Esophagus squamous epithelium (tissue), 4 donors: ENCODE measurements at regions not wholly inside any gene's neighbourhood (a gene's known extent, or its start where the extent isn't known, plus 50 kb on each side); places are given as distances from the start of the nearest gene placed in this dataset.

Source experiments
- CTCF ChIP-seq, 6 experiments: fragments of 450-650 bp in 4 of 6; fragments of 200-600 bp in 2 of 6; sonication (generic) in 2 of 6; IDR thresholded peaks; one replicate each; pipeline ENCODE4 v1.5.1; 2016 to 2019; ENCODE audit warnings: antibody characterized with exemption in 6 of 6, mild to moderate bottlenecking in 4 of 6, moderate library complexity in 4 of 6
- POLR2A ChIP-seq, 4 donors: fragments of 450-650 bp; IDR thresholded peaks; one replicate each; pipeline ENCODE4 v1.6.1; 2017; ENCODE audit warnings: antibody characterized with exemption in 4 of 4, mild to moderate bottlenecking in 4 of 4, moderate library complexity in 3 of 4

- TF ChIP-seq CTCF (IDR thresholded peaks at IDR 0.05) (no peak), POLR2A (IDR thresholded peaks at IDR 0.05) (no peak)
These were observed 267.1 kb downstream of the XXYLT1 start for GRCh38 chr3:195003893-195004289.
